Astrocyte of the spinal cord (primary cell): ENCODE measurements at regions not wholly inside any gene's neighbourhood (a gene's known extent, or its start where the extent isn't known, plus 50 kb on each side); places are given as distances from the start of the nearest gene placed in this dataset.

ENCODE experiments used
- DNase-seq: peaks from one replicate; pipeline ENCODE4 v3.0.0; 2011; ENCODE audit warnings: low read depth, low spot score
- H3K4me3 ChIP-seq: 2 replicates; pipeline ENCODE4 v1.5.1; 2011; ENCODE audit warnings: low read depth, mild to moderate bottlenecking, low read length, moderate library complexity
- in situ Hi-C: cut with HindIII; loops from 2 replicates; pipeline ENCODE4 v1.10.0; 2017; ENCODE audit warnings: low sequenced_read_pairs
- TF ChIP-seq, protein P1 (sequence below): IDR thresholded peaks from 2 replicates; pipeline ENCODE4 v1.5.1; 2012; ENCODE audit warnings: low read depth, mild to moderate bottlenecking, low read length, inconsistent platforms

DNA sequence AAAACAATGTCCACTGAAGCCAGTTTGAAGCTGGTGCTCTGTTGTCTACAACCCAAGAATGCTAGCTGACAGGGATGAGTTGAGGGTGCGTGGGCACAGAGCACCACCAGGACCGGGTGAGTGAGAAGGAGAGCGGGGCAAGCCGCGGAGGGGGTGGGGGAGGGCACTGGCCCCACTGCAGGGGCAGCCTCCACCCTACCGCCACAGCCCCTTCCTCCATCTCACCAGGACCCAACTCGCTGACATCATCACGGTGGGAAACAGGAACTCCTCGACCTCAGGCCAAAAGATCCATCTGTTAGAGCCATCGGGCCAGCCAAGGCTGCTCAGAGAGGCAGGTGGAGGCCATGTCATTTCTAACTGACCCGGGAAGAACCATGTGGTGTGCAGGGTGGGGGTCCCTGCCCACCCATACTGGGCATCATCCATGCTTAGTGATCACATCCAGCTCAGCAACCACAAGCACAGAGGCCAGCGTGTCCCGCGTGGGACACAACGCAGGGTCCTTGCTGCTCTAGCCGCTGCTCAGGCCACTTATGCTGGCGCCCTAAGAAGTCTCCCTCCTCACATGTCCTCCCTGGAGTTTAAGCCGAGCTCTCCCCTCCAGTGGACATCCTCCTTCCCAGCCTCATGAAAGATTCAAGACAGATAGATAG lies 57.6 kb upstream of the GATA2 start:
- DNase-seq, result no peak
- in situ Hi-C loops, result no loop called here
- TF ChIP-seq, protein P1, sequence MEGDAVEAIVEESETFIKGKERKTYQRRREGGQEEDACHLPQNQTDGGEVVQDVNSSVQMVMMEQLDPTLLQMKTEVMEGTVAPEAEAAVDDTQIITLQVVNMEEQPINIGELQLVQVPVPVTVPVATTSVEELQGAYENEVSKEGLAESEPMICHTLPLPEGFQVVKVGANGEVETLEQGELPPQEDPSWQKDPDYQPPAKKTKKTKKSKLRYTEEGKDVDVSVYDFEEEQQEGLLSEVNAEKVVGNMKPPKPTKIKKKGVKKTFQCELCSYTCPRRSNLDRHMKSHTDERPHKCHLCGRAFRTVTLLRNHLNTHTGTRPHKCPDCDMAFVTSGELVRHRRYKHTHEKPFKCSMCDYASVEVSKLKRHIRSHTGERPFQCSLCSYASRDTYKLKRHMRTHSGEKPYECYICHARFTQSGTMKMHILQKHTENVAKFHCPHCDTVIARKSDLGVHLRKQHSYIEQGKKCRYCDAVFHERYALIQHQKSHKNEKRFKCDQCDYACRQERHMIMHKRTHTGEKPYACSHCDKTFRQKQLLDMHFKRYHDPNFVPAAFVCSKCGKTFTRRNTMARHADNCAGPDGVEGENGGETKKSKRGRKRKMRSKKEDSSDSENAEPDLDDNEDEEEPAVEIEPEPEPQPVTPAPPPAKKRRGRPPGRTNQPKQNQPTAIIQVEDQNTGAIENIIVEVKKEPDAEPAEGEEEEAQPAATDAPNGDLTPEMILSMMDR, result no peak
- no peak overlapping the region for H3K4me3 ChIP-seq

DNA sequence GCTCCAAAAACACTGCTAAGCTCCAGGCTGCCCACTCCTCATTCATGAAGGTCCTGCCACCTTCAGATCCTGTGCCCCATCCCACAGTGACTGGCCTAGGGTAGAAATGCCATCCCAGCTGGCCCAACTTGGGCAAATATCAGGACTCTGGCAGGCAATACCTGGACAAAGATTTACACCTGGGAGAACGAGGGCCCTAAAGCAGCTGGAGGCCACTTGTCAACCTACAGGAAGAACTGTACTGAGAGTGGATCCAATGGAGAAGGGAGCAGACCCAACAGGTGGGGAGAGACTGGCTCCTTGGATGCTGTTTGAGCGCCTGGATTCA lies 57.1 kb upstream of the GATA2 start:
- no peak for DNase-seq
- in situ Hi-C loops, result no loop called here
- no peak overlapping the region for H3K4me3 ChIP-seq
- TF ChIP-seq, protein P1, result no peak

DNA sequence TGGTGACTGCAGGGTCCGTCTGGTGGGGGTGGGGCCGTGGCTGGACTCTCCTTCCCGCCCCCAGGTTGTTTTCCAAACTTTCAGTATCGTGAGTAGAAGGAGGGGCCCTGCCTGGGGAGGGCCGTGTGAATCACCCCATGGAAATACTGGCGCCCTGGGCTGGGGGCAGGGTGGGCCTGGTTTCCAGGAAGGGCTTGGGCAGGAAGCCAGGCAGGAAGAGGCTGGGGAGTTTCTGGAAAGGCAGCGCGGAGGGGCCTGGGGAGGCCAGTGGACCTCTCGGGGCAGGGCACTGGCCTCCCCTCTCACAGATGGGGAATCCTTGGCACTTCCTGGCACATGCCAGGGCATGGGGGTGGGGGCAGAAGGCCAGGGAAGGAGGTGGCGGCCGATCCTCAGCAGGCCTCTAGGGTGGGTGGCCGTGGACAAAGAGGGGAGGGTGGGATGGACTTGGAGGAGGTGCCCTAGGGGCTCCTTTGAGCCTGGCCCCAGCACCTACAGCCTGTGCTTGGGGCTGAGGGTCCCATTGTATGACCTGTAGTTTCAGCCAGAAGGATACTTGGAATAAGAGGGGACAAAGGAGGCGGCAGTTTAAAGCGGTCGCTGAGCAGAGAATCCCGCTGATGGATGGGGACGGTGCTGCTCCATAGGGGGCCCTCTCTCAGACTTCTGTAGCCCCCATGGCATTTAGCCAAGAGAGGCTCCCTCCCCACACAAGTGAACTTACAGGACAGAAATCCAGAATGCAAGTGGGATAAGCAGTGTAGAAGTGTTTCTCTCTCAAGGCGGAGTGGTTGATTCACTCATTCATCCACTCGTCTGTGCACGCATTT lies 56.5 kb upstream of the GATA2 start:
- in situ Hi-C loops, result no loop called here
- TF ChIP-seq, protein P1, result no peak
- peak; percentile 84 for DNase-seq

DNA sequence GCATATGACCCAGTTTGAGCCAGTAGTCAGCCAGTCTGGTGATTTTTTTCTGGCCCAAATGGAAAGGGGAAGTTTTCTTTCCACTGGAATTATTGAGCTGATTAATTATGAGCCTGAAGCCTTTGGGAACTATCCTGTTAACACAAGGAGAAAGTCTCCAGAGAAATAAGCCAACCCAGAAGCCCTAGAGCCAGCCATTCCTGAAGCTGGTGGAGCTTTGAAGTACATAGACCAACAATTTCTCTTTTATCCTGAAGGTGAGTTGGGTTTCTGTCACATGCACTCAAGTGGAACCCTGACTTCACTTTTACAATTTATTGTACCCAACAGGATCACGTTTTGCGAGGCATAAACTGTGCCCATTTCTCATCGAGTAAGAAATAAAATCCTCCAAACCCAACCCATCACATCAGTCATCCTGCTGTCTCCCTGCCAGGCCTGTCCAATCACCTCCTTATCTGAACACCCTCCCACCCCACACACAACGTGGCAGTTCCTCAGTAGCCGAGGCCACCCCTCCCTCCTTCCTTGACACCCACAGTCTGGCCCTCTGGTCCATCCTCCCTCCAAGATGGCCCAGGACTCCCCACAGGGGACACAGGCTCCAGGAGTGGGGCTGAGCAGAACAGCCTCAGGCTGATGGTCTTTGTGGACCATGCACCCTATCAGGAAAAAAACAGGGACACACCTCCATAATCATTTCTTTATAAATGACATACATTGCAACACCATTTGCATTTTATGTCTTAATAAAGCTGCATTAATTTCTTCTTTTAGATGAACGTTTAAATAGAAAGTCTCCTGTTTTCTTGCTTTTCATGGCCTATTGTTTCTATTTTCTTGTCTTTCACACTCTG lies 55.7 kb upstream of the GATA2 start:
- DNase-seq, result peak; percentile 23
- H3K4me3 ChIP-seq, result no peak overlapping the region
- in situ Hi-C loops, result no loop called here
- TF ChIP-seq, protein P1, result no peak

More for the DNA sequence above, 56.5 kb upstream of the GATA2 start:
- no peak overlapping the region for H3K4me3 ChIP-seq

DNA sequence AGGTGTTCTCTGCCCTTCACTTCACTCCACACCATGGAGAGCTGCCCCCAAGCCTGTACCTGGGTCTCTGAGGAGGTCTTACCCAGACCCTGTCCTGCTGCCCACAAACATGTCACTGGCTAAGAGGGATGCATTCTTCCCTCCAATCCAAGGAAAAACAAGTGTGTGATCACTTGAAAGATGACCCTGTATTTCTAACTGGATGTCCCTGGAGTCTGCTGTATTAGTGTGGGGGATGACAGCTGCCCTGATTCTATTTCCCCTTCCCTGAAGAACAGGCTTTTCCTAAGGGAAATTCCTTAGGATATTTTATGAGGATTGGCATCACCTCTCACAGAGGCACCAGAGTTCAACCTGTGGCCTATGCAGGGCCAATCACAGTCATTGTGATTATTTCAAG lies 55.0 kb upstream of the GATA2 start:
- no peak overlapping the region for H3K4me3 ChIP-seq
- TF ChIP-seq, protein P1, result no peak
- no peak for DNase-seq
- in situ Hi-C loops, result no loop called here

DNA sequence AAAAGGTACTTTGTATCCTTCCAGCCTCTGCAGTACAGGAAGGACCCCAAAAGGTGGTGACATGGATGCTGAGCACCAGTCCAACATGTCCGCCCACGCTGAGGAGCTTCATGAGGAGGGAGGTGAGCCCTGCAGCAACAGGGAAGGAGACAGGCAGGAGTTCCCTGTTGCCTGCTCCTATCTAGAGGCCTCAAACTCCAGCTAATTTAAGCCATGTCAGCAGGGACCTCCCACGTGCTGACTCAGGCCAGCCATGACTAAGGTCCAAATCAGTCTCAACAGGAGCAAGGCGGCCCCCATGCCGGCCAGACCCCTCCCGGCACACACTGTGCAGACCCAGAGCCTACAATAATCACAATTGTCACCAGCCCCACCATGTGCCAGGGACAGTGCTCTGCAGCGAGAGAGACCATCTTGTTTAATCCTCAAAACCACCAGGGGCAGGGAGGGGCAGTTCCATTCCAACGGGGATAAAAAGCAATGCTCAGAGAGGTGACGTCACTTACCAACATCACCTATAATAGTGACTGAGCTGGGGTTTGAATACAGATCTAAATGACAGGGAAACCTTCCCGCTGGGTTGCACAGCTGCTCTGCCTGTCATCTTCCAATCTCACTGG lies 54.5 kb upstream of the GATA2 start:
- TF ChIP-seq, protein P1, result no peak

More for the DNA sequence above, 54.5 kb upstream of the GATA2 start:
- in situ Hi-C loops, result no loop called here
- H3K4me3 ChIP-seq, result no peak overlapping the region
- peak; percentile 44 for DNase-seq
